Caco-2 (cell line): ENCODE measurements at regions not wholly inside any gene's neighbourhood (a gene's known extent, or its start where the extent isn't known, plus 50 kb on each side); places are given as distances from the start of the nearest gene placed in this dataset.
A peak's percentile ranks its signal among the peaks of the same experiment; 100 is the strongest.

Experiments used
- BruUV-seq: library from RNA; stranded (reverse); fragments of 400-500 nt; replicated peaks from 2 replicates; lab custom pipeline; 2021; lab: Mats Ljungman, UMichigan
- CTCF ChIA-PET: fragments of 300-600 bp; sonication (Branson Sonifier 250); formaldehyde crosslinking; loops from one replicate; lab custom pipeline; 2022; ENCODE audit warnings: antibody characterized with exemption; lab: Charles Lee
- POLR2A ChIA-PET: fragments of 300-600 bp; sonication (Branson Sonifier 250); formaldehyde crosslinking; loops from one replicate; lab custom pipeline; 2022; ENCODE audit warnings: antibody characterized with exemption; lab: Charles Lee
- DNase-seq, 2 experiments: peaks; one replicate each; pipeline versions ENCODE4 v3.0.0 to v3.0.0-alpha.2; 2020 to 2022
- H3K27me3 ChIP-seq: replicated peaks from 2 replicates; pipeline ENCODE4 v1.6.0; 2011; ENCODE audit warnings: low read length; ENCODE audit not compliant: control insufficient read depth, insufficient read depth
- H3K36me3 ChIP-seq: 2 replicates; pipeline ENCODE4 v1.5.1; 2011; ENCODE audit warnings: low read length; ENCODE audit not compliant: control insufficient read depth, insufficient read depth
- H3K4me1 ChIP-seq: fragments of 250-450 bp; sonication (Bioruptor Pico); 2 replicates; pipeline ENCODE4 v1.5.1; 2020; ENCODE audit warnings: mild to moderate bottlenecking
- H3K4me3 ChIP-seq: 2 replicates; pipeline ENCODE4 v1.5.1; 2011; ENCODE audit warnings: low read depth, mild to moderate bottlenecking, control low read depth, low read length
- H3K9me3 ChIP-seq: fragments of 250-450 bp; sonication (Bioruptor Pico); 2 replicates; pipeline ENCODE4 v1.5.1; 2020; ENCODE audit warnings: mild to moderate bottlenecking, moderate library complexity
- H3K27ac Mint-ChIP-seq: one replicate; pipeline ENCODE4 v1.8.0; 2022; ENCODE audit warnings: mixed read lengths; ENCODE audit not compliant: unreplicated experiment
- H3K27me3 Mint-ChIP-seq: one replicate; pipeline ENCODE4 v1.8.0; 2022; ENCODE audit warnings: mixed read lengths; ENCODE audit not compliant: insufficient read depth, unreplicated experiment
- H3K36me3 Mint-ChIP-seq: one replicate; pipeline ENCODE4 v1.8.0; 2022; ENCODE audit warnings: mild to moderate bottlenecking, mixed read lengths; ENCODE audit not compliant: insufficient read depth, unreplicated experiment
- H3K4me1 Mint-ChIP-seq: one replicate; pipeline ENCODE4 v1.8.0; 2022; ENCODE audit warnings: low read depth, mixed read lengths; ENCODE audit not compliant: unreplicated experiment
- H3K4me3 Mint-ChIP-seq: one replicate; pipeline ENCODE4 v1.8.0; 2022; ENCODE audit warnings: mild to moderate bottlenecking, moderate library complexity, mixed read lengths; ENCODE audit not compliant: unreplicated experiment
- H3K9me3 Mint-ChIP-seq: one replicate; pipeline ENCODE4 v1.8.0; 2022; ENCODE audit warnings: mixed read lengths; ENCODE audit not compliant: unreplicated experiment
- intact Hi-C: fragments of 100-400 bp; cut with micrococcal nuclease; formaldehyde crosslinking; loops from one replicate; pipeline ENCODE4 v1.10.0; 2022; ENCODE audit not compliant: unreplicated experiment
- TF ChIP-seq, protein P1 (sequence below), 2 experiments: fragments of 200-600 bp in 1 of 2; IDR thresholded peaks; 1 replicate in 1 of 2; 2 replicates in 1 of 2; pipeline versions ENCODE4 v1.5.1 to v1.8.0; 2011 to 2022; ENCODE audit warnings: antibody characterized with exemption in 1 of 2, control low read depth in 1 of 2, inconsistent platforms in 1 of 2, low read depth in 1 of 2, low read length in 1 of 2, mild to moderate bottlenecking in 1 of 2, moderate library complexity in 1 of 2; ENCODE audit not compliant: insufficient read depth in 1 of 2, severe bottlenecking in 1 of 2, unreplicated experiment in 1 of 2

DNA sequence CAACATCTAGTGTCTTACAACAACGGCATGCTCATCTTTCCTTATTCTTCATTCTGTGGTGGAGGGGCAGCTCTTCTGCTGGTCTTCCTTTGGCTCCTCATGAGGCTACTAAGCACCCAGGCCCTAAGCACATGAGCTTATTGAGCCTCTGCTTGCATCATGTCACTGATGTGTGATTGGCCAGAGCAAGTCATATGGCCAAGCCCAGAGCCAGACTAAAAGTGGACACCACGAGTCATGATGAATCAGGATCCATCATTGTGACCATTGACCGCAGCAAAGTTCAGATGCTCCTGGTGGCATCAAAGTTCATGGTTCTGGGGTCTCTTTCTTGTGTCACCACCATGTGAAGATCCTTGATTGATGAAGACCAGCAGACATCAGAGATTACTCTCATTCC, 192.0 kb upstream of the FOXA2 start:
- intact Hi-C loops: no loop called here

DNA sequence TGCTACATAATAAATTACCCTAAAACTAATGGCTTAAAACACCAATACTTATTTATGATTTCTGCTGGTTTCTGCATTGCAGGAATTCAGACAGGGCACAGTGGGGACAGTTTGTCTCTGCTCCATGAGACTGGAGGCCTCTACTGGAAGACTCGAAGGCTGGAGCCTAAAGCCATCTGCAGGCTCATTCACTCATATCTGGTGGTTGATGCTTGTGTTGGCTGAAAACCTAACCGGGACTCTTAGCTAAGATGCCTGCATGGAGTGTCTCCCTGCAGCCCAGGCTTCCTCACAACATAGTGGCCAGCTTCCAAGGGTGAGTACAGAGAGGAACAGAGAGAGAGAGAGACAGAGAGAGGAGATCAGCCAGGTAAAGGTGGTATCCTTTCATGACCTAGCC, 195.5 kb upstream of the FOXA2 start:
- H3K27ac Mint-ChIP-seq: no peak overlapping the region
- peaks cover 12% of the 10 kb centered on the region; the same call in 1 of the 2 replicates for H3K9me3 ChIP-seq
- no peaks in the 10 kb centered on the region for H3K36me3 ChIP-seq
- H3K36me3 Mint-ChIP-seq: peaks cover 6% of the 10 kb centered on the region
- intact Hi-C loops: no loop called here
- no peaks in the 10 kb centered on the region for H3K27me3 ChIP-seq
- TF ChIP-seq, protein P1, sequence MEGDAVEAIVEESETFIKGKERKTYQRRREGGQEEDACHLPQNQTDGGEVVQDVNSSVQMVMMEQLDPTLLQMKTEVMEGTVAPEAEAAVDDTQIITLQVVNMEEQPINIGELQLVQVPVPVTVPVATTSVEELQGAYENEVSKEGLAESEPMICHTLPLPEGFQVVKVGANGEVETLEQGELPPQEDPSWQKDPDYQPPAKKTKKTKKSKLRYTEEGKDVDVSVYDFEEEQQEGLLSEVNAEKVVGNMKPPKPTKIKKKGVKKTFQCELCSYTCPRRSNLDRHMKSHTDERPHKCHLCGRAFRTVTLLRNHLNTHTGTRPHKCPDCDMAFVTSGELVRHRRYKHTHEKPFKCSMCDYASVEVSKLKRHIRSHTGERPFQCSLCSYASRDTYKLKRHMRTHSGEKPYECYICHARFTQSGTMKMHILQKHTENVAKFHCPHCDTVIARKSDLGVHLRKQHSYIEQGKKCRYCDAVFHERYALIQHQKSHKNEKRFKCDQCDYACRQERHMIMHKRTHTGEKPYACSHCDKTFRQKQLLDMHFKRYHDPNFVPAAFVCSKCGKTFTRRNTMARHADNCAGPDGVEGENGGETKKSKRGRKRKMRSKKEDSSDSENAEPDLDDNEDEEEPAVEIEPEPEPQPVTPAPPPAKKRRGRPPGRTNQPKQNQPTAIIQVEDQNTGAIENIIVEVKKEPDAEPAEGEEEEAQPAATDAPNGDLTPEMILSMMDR (IDR thresholded peaks at IDR 0.05; ENCODE audit: insufficient read depth in 1 of 2, low read depth in 1 of 2, low read length in 1 of 2, severe bottlenecking in 1 of 2, unreplicated experiment in 1 of 2): no peak
- CTCF ChIA-PET: no interaction called here
- peaks cover 19% of the 10 kb centered on the region for H3K4me1 Mint-ChIP-seq
- POLR2A ChIA-PET: no interaction called here
- H3K27me3 Mint-ChIP-seq: no peaks in the 10 kb centered on the region
- BruUV-seq: no TSS peak
- no peak overlapping the region for H3K4me3 Mint-ChIP-seq
- peaks cover 12% of the 10 kb centered on the region for H3K9me3 Mint-ChIP-seq
- H3K4me1 ChIP-seq: peaks cover 22% of the 10 kb centered on the region
- no peak overlapping the region for H3K4me3 ChIP-seq
- no peak for DNase-seq

More for the DNA sequence above, 192.0 kb upstream of the FOXA2 start:
- TF ChIP-seq, protein P1 (IDR thresholded peaks at IDR 0.05; ENCODE audit: insufficient read depth in 1 of 2, low read depth in 1 of 2, low read length in 1 of 2, severe bottlenecking in 1 of 2, unreplicated experiment in 1 of 2): no peak
- H3K4me3 Mint-ChIP-seq: no peak overlapping the region
- H3K4me1 ChIP-seq: peaks cover 55% of the 10 kb centered on the region
- H3K27ac Mint-ChIP-seq: peak overlapping the region; percentile 56
- no peaks in the 10 kb centered on the region for H3K36me3 ChIP-seq
- no TSS peak for BruUV-seq
- DNase-seq: no peak
- H3K9me3 ChIP-seq: peaks cover 12% of the 10 kb centered on the region; the same call in 1 of the 2 replicates
- H3K4me1 Mint-ChIP-seq: peaks cover 49% of the 10 kb centered on the region
- H3K9me3 Mint-ChIP-seq: peaks cover 12% of the 10 kb centered on the region
- ChIA-PET POLR2A (interaction anchor here (0.6 kb wide), 1 partner anchor 9 kb away, joined by 3 read pairs; no protein-coding TSS in a partner anchor), CTCF (no interaction called here)
- no peaks in the 10 kb centered on the region for H3K27me3 Mint-ChIP-seq
- no peaks in the 10 kb centered on the region for H3K27me3 ChIP-seq
- H3K36me3 Mint-ChIP-seq: peaks cover 12% of the 10 kb centered on the region
- no peak overlapping the region for H3K4me3 ChIP-seq

DNA sequence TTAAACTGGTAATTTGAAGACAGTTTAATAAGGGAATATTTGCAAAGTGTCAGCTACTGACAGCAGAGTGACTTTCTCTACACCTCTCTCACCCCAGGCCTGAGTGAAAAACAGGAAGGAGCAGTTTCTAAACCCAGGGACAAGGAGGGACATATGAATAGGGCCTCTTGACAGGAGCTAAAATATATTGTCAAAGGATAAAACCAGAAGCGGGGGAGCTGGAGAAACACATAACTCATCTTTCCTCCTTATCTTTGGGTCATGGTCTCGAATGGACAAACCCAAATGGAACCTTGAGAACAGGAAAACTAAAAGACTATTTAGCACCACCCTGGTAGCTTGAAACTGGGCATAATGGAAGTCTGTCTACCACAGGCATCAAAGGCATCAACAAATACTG, 197.5 kb upstream of the FOXA2 start:
- H3K27ac Mint-ChIP-seq: no peak overlapping the region
- intact Hi-C loops: no loop called here
- no peaks in the 10 kb centered on the region for H3K36me3 Mint-ChIP-seq
- TF ChIP-seq, protein P1 (IDR thresholded peaks at IDR 0.05; ENCODE audit: insufficient read depth in 1 of 2, low read depth in 1 of 2, low read length in 1 of 2, severe bottlenecking in 1 of 2, unreplicated experiment in 1 of 2): no peak
- no TSS peak for BruUV-seq
- peaks cover 14% of the 10 kb centered on the region for H3K4me1 Mint-ChIP-seq
- H3K36me3 ChIP-seq: no peaks in the 10 kb centered on the region
- ChIA-PET CTCF (no interaction called here), POLR2A (no interaction called here)
- H3K27me3 ChIP-seq: no peaks in the 10 kb centered on the region
- H3K4me1 ChIP-seq: peaks cover 2% of the 10 kb centered on the region; the same call in 1 of the 2 replicates
- H3K9me3 ChIP-seq: 0 out of 2 replicates have a peak, but pooled peaks cover 2% of the 10 kb centered on the region
- H3K4me3 ChIP-seq: no peak overlapping the region
- DNase-seq: no peak
- no peaks in the 10 kb centered on the region for H3K27me3 Mint-ChIP-seq
- peaks cover 17% of the 10 kb centered on the region for H3K9me3 Mint-ChIP-seq
- H3K4me3 Mint-ChIP-seq: no peak overlapping the region
